Neural progenitor cell (in vitro differentiated cells): ENCODE measurements at regions not wholly inside any gene's neighbourhood (a gene's known extent, or its start where the extent isn't known, plus 50 kb on each side); places are given as distances from the start of the nearest gene placed in this dataset.

Experiments
- DNase-seq: peaks from one replicate; pipeline ENCODE4 v3.0.0-alpha.2; 2016; ENCODE audit warnings: low spot score
- H2AFZ ChIP-seq: fragments of 200-600 bp; sonication (generic); replicated peaks from 2 replicates; pipeline ENCODE4 v1.6.1; 2016; ENCODE audit warnings: antibody characterized with exemption
- H3F3A ChIP-seq: fragments of 200-600 bp; sonication (generic); 2 replicates; pipeline ENCODE4 v1.6.1; 2016; ENCODE audit warnings: antibody characterized with exemption, low read depth
- H3K27ac ChIP-seq: fragments of 200-600 bp; sonication (generic); 2 replicates; pipeline ENCODE4 v1.5.1; 2016; ENCODE audit warnings: mild to moderate bottlenecking
- H3K27me3 ChIP-seq: fragments of 200-600 bp; sonication (generic); 2 replicates; pipeline ENCODE4 v1.6.1; 2016; ENCODE audit warnings: mild to moderate bottlenecking, moderate library complexity
- H3K36me3 ChIP-seq: fragments of 200-600 bp; sonication (generic); 2 replicates; pipeline ENCODE4 v1.5.1; 2016
- H3K4me1 ChIP-seq: fragments of 200-600 bp; sonication (generic); 2 replicates; pipeline ENCODE4 v1.6.1; 2016; ENCODE audit warnings: mixed run types
- H3K4me2 ChIP-seq: fragments of 200-600 bp; sonication (generic); 2 replicates; pipeline ENCODE4 v1.6.1; 2016
- H3K4me3 ChIP-seq: fragments of 200-600 bp; sonication (generic); 2 replicates; pipeline ENCODE4 v1.5.1; 2016
- H3K79me2 ChIP-seq: fragments of 200-600 bp; sonication (generic); 2 replicates; pipeline ENCODE4 v1.6.1; 2016; ENCODE audit warnings: low read depth
- H3K9ac ChIP-seq: fragments of 200-600 bp; sonication (generic); 2 replicates; pipeline ENCODE4 v1.6.1; 2016
- H3K9me3 ChIP-seq: fragments of 200-600 bp; sonication (generic); 2 replicates; pipeline ENCODE4 v1.5.1; 2016; ENCODE audit warnings: low read depth
- H4K20me1 ChIP-seq: fragments of 200-600 bp; sonication (generic); 2 replicates; pipeline ENCODE4 v1.6.1; 2016; ENCODE audit warnings: low read depth
- H3K27ac Mint-ChIP-seq: 3 replicates; pipeline ENCODE4 v1.8.0; 2021; ENCODE audit warnings: mixed read lengths
- H3K27me3 Mint-ChIP-seq: 2 replicates; pipeline ENCODE4 v1.8.0; 2022; ENCODE audit warnings: low read depth, mild to moderate bottlenecking, inconsistent platforms, moderate library complexity, mixed read lengths; ENCODE audit not compliant: insufficient read depth
- H3K36me3 Mint-ChIP-seq: 3 replicates; pipeline ENCODE4 v1.8.0; 2021; ENCODE audit warnings: mixed read lengths
- H3K4me1 Mint-ChIP-seq: 3 replicates; pipeline ENCODE4 v1.8.0; 2021; ENCODE audit warnings: mixed read lengths
- H3K4me3 Mint-ChIP-seq: 3 replicates; pipeline ENCODE4 v1.8.0; 2021; ENCODE audit warnings: mild to moderate bottlenecking, moderate library complexity, mixed read lengths
- H3K9me3 Mint-ChIP-seq: 3 replicates; pipeline ENCODE4 v1.8.0; 2020; ENCODE audit warnings: mixed read lengths
- EZH2 ChIP-seq: fragments of 200-600 bp; sonication (generic); IDR thresholded peaks from 2 replicates; pipeline ENCODE4 v1.6.1; 2017; ENCODE audit warnings: antibody characterized with exemption, mild to moderate bottlenecking, moderate library complexity
- EZH2phosphoT487 ChIP-seq: fragments of 200-600 bp; sonication (generic); IDR thresholded peaks from 2 replicates; pipeline ENCODE4 v1.6.1; 2017; ENCODE audit warnings: antibody characterized with exemption
- TF ChIP-seq, protein P1 (sequence below): fragments of 200-600 bp; sonication (generic); IDR thresholded peaks from 2 replicates; pipeline ENCODE4 v1.5.1; 2017; ENCODE audit warnings: antibody characterized with exemption, mild to moderate bottlenecking

GRCh38 chr19:32181216-32181920, 164.0 kb upstream of the ZNF507 start:
- Histone ChIP-seq H3K4me2 (no peak overlapping the region), H3K9me3 (no peaks in the 10 kb centered on the region), H2AFZ (no peak overlapping the region), H3K4me1 (peaks cover 8% of the 10 kb centered on the region), H3K36me3 (no peaks in the 10 kb centered on the region), H3K27ac (no peak overlapping the region), H3K27me3 (no peaks in the 10 kb centered on the region), H3K9ac (no peak overlapping the region), H3K79me2 (no peaks in the 10 kb centered on the region), H4K20me1 (no peaks in the 10 kb centered on the region), H3F3A (no peaks in the 10 kb centered on the region), H3K4me3 (no peak overlapping the region)
- H3K27me3 Mint-ChIP-seq = peaks cover 6% of the 10 kb centered on the region
- peaks cover 11% of the 10 kb centered on the region for H3K4me1 Mint-ChIP-seq
- H3K4me3 Mint-ChIP-seq = no peak overlapping the region
- no peak overlapping the region for H3K27ac Mint-ChIP-seq
- TF ChIP-seq, protein P1, sequence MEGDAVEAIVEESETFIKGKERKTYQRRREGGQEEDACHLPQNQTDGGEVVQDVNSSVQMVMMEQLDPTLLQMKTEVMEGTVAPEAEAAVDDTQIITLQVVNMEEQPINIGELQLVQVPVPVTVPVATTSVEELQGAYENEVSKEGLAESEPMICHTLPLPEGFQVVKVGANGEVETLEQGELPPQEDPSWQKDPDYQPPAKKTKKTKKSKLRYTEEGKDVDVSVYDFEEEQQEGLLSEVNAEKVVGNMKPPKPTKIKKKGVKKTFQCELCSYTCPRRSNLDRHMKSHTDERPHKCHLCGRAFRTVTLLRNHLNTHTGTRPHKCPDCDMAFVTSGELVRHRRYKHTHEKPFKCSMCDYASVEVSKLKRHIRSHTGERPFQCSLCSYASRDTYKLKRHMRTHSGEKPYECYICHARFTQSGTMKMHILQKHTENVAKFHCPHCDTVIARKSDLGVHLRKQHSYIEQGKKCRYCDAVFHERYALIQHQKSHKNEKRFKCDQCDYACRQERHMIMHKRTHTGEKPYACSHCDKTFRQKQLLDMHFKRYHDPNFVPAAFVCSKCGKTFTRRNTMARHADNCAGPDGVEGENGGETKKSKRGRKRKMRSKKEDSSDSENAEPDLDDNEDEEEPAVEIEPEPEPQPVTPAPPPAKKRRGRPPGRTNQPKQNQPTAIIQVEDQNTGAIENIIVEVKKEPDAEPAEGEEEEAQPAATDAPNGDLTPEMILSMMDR = no peak
- TF ChIP-seq EZH2 (no peak), EZH2phosphoT487 (no peak)
- H3K36me3 Mint-ChIP-seq = no peaks in the 10 kb centered on the region
- peaks cover 2% of the 10 kb centered on the region for H3K9me3 Mint-ChIP-seq
- DNase-seq = peak; percentile 43

- H4K20me1 ChIP-seq = no peaks in the 10 kb centered on the region
- TF ChIP-seq EZH2phosphoT487 (no peak), EZH2 (no peak)
- TF ChIP-seq, protein P1 = no peak
- H3K4me1 Mint-ChIP-seq = peaks cover under 1% of the 10 kb centered on the region
- H3K9me3 ChIP-seq = no peaks in the 10 kb centered on the region
- DNase-seq = no peak
- H3K9me3 Mint-ChIP-seq = peaks cover 2% of the 10 kb centered on the region
- no peaks in the 10 kb centered on the region for H3K79me2 ChIP-seq
- no peaks in the 10 kb centered on the region for H3F3A ChIP-seq
- H3K27me3 ChIP-seq = peaks cover 5% of the 10 kb centered on the region
- peaks cover 13% of the 10 kb centered on the region for H3K27me3 Mint-ChIP-seq
- H3K4me1 ChIP-seq = peaks cover 1% of the 10 kb centered on the region
- no peak overlapping the region for H3K4me2 ChIP-seq
- H2AFZ ChIP-seq = no peak overlapping the region
- no peak overlapping the region for H3K9ac ChIP-seq
- H3K27ac Mint-ChIP-seq = no peak overlapping the region
- no peak overlapping the region for H3K4me3 Mint-ChIP-seq
- no peak overlapping the region for H3K4me3 ChIP-seq
- H3K36me3 Mint-ChIP-seq = no peaks in the 10 kb centered on the region
- no peak overlapping the region for H3K27ac ChIP-seq
- no peaks in the 10 kb centered on the region for H3K36me3 ChIP-seq
Measured at GRCh38 chr19:32186542-32187330, 158.7 kb upstream of the ZNF507 start.

- Mint-ChIP-seq H3K4me1 (no peaks in the 10 kb centered on the region), H3K27ac (no peak overlapping the region), H3K4me3 (no peak overlapping the region), H3K36me3 (no peaks in the 10 kb centered on the region), H3K27me3 (peaks cover 14% of the 10 kb centered on the region), H3K9me3 (peaks cover 4% of the 10 kb centered on the region)
- no peaks in the 10 kb centered on the region for H3F3A ChIP-seq
- H3K27me3 ChIP-seq = peaks cover 5% of the 10 kb centered on the region
- H3K27ac ChIP-seq = no peak overlapping the region
- H3K36me3 ChIP-seq = no peaks in the 10 kb centered on the region
- H3K4me3 ChIP-seq = no peak overlapping the region
- no peak overlapping the region for H3K9ac ChIP-seq
- no peak overlapping the region for H2AFZ ChIP-seq
- no peaks in the 10 kb centered on the region for H4K20me1 ChIP-seq
- no peaks in the 10 kb centered on the region for H3K79me2 ChIP-seq
- no peak for DNase-seq
- TF ChIP-seq, protein P1 = no peak
- TF ChIP-seq EZH2phosphoT487 = no peak
- no peak for TF ChIP-seq EZH2
- no peak overlapping the region for H3K4me2 ChIP-seq
- H3K4me1 ChIP-seq = no peaks in the 10 kb centered on the region
- H3K9me3 ChIP-seq = no peaks in the 10 kb centered on the region
Measured at GRCh38 chr19:32188921-32189320, 156.5 kb upstream of the ZNF507 start.
